HEK293 (cell line): ENCODE measurements at regions not wholly inside any gene's neighbourhood (a gene's known extent, or its start where the extent isn't known, plus 50 kb on each side); places are given as distances from the start of the nearest gene placed in this dataset.

ENCODE experiments used
- CTCF ChIA-PET: fragments of 350-600 bp; formaldehyde crosslinking; extraction: SDS; loops from one replicate; lab custom pipeline; 2021; ENCODE audit warnings: antibody characterized with exemption; lab: Yijun Ruan, JAX
- POLR2A ChIA-PET: fragments of 300-600 bp; formaldehyde crosslinking; extraction: SDS; loops from one replicate; lab custom pipeline; 2020; ENCODE audit warnings: antibody characterized with exemption, inconsistent platforms; lab: Yijun Ruan, JAX
- H3K27ac ChIP-seq: fragments of 200-500 bp; sonication (Bioruptor generic); 2 replicates; pipeline ENCODE4 v1.5.1; 2014; ENCODE audit warnings: low read depth, low read length, control low read depth, inconsistent platforms; ENCODE audit errors: extremely low read depth
- H3K36me3 ChIP-seq, 2 experiments: fragments of 200-500 bp in 1 of 2; sonication (Bioruptor generic) in 1 of 2; 1 replicate in 1 of 2; 2 replicates in 1 of 2; pipeline ENCODE4 v1.5.1; 2014 to 2017; ENCODE audit warnings: inconsistent platforms in 2 of 2, low read length in 2 of 2; ENCODE audit not compliant: control insufficient read depth in 2 of 2, insufficient read depth in 1 of 2
- H3K4me1 ChIP-seq: fragments of 200-500 bp; sonication (Bioruptor generic); 2 replicates; pipeline ENCODE4 v1.5.1; 2014; ENCODE audit warnings: mild to moderate bottlenecking, low read length, inconsistent platforms; ENCODE audit not compliant: control insufficient read depth, insufficient read depth
- H3K4me3 ChIP-seq: 2 replicates; pipeline ENCODE4 v1.5.1; 2011; ENCODE audit warnings: low read depth, mild to moderate bottlenecking, control low read depth, low read length, moderate library complexity
- H3K9me3 ChIP-seq: fragments of 200-500 bp; sonication (Bioruptor generic); 2 replicates; pipeline ENCODE4 v1.5.1; 2014; ENCODE audit warnings: low read depth, low read length, inconsistent platforms; ENCODE audit not compliant: control insufficient read depth, insufficient read depth
- ELK4 ChIP-seq: IDR thresholded peaks from 2 replicates; pipeline ENCODE4 v1.6.1; 2011; ENCODE audit warnings: mild to moderate bottlenecking, low read depth, low read length, borderline replicate concordance
- HOXC10 ChIP-seq: sonication (generic); formaldehyde crosslinking; IDR thresholded peaks from 2 replicates; pipeline ENCODE4 v1.8.1; 2023; ENCODE audit warnings: mild to moderate bottlenecking, missing genetic modification reagents
- KLF7 ChIP-seq: fragments of 450-650 bp; formaldehyde crosslinking; IDR thresholded peaks from 2 replicates; pipeline ENCODE4 v1.5.1; 2016; ENCODE audit warnings: missing biosample characterization, missing genetic modification characterization, borderline replicate concordance
- PATZ1 ChIP-seq: fragments of 450-650 bp; formaldehyde crosslinking; IDR thresholded peaks from 2 replicates; pipeline ENCODE4 v1.5.1; 2016; ENCODE audit warnings: missing biosample characterization, missing genetic modification characterization
- TCF7L2 ChIP-seq: IDR thresholded peaks from 2 replicates; pipeline ENCODE4 v1.6.1; 2011; ENCODE audit warnings: low read depth, mild to moderate bottlenecking, inconsistent platforms, low read length, moderate library complexity, borderline replicate concordance
- TRIM28 ChIP-seq: IDR thresholded peaks from 2 replicates; pipeline ENCODE4 v1.6.1; 2011; ENCODE audit warnings: low read length, control low read depth, borderline replicate concordance
- YY1 ChIP-seq: fragments of 450-650 bp; formaldehyde crosslinking; IDR thresholded peaks from 2 replicates; pipeline ENCODE4 v1.5.1; 2018; ENCODE audit warnings: missing biosample characterization, missing genetic modification characterization
- ZBTB1 ChIP-seq: fragments of 450-650 bp; formaldehyde crosslinking; IDR thresholded peaks from 2 replicates; pipeline ENCODE4 v1.5.1; 2016; ENCODE audit warnings: missing biosample characterization, missing genetic modification characterization
- ZFHX2 ChIP-seq: fragments of 450-650 bp; formaldehyde crosslinking; conservative IDR thresholded peaks from 2 replicates; pipeline ENCODE4 v1.5.1; 2016; ENCODE audit warnings: missing biosample characterization, missing genetic modification characterization
- ZNF146 ChIP-seq: fragments of 450-650 bp; formaldehyde crosslinking; IDR thresholded peaks from 2 replicates; pipeline ENCODE4 v1.5.1; 2016; ENCODE audit warnings: missing biosample characterization, missing genetic modification characterization
- ZNF157 ChIP-seq: fragments of 450-650 bp; formaldehyde crosslinking; IDR thresholded peaks from 2 replicates; pipeline ENCODE4 v1.5.1; 2016; ENCODE audit warnings: missing biosample characterization, missing genetic modification characterization
- ZNF16 ChIP-seq: fragments of 450-650 bp; formaldehyde crosslinking; IDR thresholded peaks from 2 replicates; pipeline ENCODE4 v1.5.1; 2016; ENCODE audit warnings: low read depth, missing biosample characterization, missing genetic modification characterization
- ZNF302 ChIP-seq: fragments of 450-650 bp; formaldehyde crosslinking; IDR thresholded peaks from 2 replicates; pipeline ENCODE4 v1.5.1; 2016; ENCODE audit warnings: missing biosample characterization, missing genetic modification characterization, low read depth
- ZNF501 ChIP-seq: fragments of 450-650 bp; formaldehyde crosslinking; IDR thresholded peaks from 2 replicates; pipeline ENCODE4 v1.5.1; 2016; ENCODE audit warnings: missing biosample characterization, missing genetic modification characterization
- ZNF560 ChIP-seq: fragments of 450-650 bp; formaldehyde crosslinking; IDR thresholded peaks from 2 replicates; pipeline ENCODE4 v1.5.1; 2017; ENCODE audit warnings: missing biosample characterization, missing genetic modification characterization, borderline replicate concordance
- ZNF623 ChIP-seq: fragments of 450-650 bp; formaldehyde crosslinking; IDR thresholded peaks from 2 replicates; pipeline ENCODE4 v1.5.1; 2016; ENCODE audit warnings: missing biosample characterization, missing genetic modification characterization
- ZNF626 ChIP-seq: fragments of 450-650 bp; sonication (Bioruptor Pico); formaldehyde crosslinking; IDR thresholded peaks from 2 replicates; pipeline ENCODE4 v1.5.1; 2018; ENCODE audit warnings: missing biosample characterization, missing genetic modification characterization, inconsistent platforms

GRCh38 chr3:171933441-171933840 lies 90.3 kb downstream of the TMEM212 start:
- Histone ChIP-seq H3K4me3 (no peak overlapping the region), H3K27ac (no peak overlapping the region), H3K36me3 (no peaks in the 10 kb centered on the region), H3K9me3 (no peaks in the 10 kb centered on the region), H3K4me1 (no peaks in the 10 kb centered on the region)
- ChIA-PET CTCF (interaction anchor here (0.6 kb wide), 1 partner anchor 66 kb away, joined by 4 read pairs; no protein-coding TSS in a partner anchor), POLR2A (no interaction called here)
- TF ChIP-seq ZNF16 (no peak), ZNF157 (no peak), HOXC10 (CRISPR knock-in tag) (no peak), ZNF626 (no peak), KLF7 (no peak), YY1 (no peak), ZNF623 (tag by site-specific recombination) (no peak), ELK4 (no peak), ZNF560 (tag by site-specific recombination) (no peak), ZBTB1 (tag by site-specific recombination) (no peak), PATZ1 (no peak), ZNF146 (tag by site-specific recombination) (no peak), TRIM28 (no peak)

DNA sequence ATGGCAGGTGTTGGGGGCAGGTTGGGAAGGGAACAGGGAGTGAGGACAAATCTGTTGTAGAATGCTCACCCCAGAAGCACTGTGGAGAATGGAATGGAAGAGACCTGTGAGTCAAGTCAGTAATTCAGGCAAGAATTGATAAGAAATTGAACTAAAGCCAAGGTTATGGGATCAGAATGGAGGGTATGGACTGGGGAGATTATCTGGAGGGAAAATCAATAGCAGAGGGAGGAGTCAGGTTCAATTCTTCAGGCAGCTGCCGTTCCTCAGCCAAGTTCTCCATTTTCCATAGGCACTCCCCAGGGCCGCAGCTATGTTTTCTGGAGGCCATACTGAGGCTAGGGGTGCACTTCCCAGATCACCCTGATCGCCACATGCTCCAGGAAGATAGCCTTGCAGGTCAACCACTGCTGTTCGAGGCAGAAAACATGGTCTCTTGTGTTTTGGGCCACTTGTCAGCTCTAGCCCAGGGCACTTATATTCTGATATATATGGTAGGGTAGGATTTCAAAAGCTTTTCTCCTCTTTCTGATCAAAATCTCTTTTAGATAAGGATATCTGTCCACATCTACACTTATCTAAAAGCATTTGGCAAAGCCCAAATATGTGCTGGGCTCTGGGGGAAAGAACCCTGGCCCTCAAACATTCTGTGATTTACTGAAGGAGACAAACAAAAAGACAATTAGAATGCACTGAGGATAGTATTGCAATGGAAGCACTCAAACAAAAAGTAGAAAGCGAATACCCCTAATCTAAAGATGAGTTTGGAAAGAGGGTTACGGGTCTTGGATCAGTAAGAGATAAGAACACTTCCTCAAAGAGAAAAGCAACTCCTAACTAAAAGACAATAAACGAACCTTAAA lies 92.3 kb downstream of the TMEM212 start:
- Histone ChIP-seq H3K4me1 (no peaks in the 10 kb centered on the region), H3K9me3 (no peaks in the 10 kb centered on the region)
- CTCF ChIA-PET = interaction anchor here (1.1 kb wide), 1 partner anchor 65 kb away, joined by 3 read pairs; no protein-coding TSS in a partner anchor
- 0 out of 2 replicates have a peak, but pooled peaks have one; percentile 44 for TF ChIP-seq TCF7L2
- TF ChIP-seq ZFHX2 (tag by site-specific recombination) = no peak
- TF ChIP-seq ZNF16 = no peak
- TF ChIP-seq, all 188 proteins: peak for 1
- POLR2A ChIA-PET = interaction anchor here (0.8 to 1.3 kb wide), 2 partner anchors 13 to 103 kb away, joined by 3 to 4 read pairs; partner anchors contain the start of gene FNDC3B
- Histone ChIP-seq H3K4me3 (no peak overlapping the region), H3K36me3 (no peaks in the 10 kb centered on the region), H3K27ac (no peak overlapping the region)

GRCh38 chr3:171936191-171936841 lies 93.2 kb downstream of the TMEM212 start:
- POLR2A ChIA-PET = interaction anchor here (0.8 to 1.3 kb wide), 2 partner anchors 13 to 103 kb away, joined by 3 to 4 read pairs; partner anchors contain the start of gene FNDC3B
- Histone ChIP-seq H3K4me1 (no peaks in the 10 kb centered on the region), H3K9me3 (no peaks in the 10 kb centered on the region), H3K27ac (no peak overlapping the region), H3K36me3 (no peaks in the 10 kb centered on the region), H3K4me3 (no peak overlapping the region)
- no peak for TF ChIP-seq ZNF501
- no peak for TF ChIP-seq ZNF302 (tag by site-specific recombination)
- CTCF ChIA-PET = interaction anchor here (1.1 kb wide), 1 partner anchor 66 kb away, joined by 3 read pairs; no protein-coding TSS in a partner anchor
